Upper lobe of left lung (tissue), 6 donors: ENCODE measurements at regions not wholly inside any gene's neighbourhood (a gene's known extent, or its start where the extent isn't known, plus 50 kb on each side); places are given as distances from the start of the nearest gene placed in this dataset.

Source experiments
- ATAC-seq, 2 donors: fragments of 200-7000 bp; cut with Tn5 transposase; one replicate each; pipeline ENCODE4 v1.9.1; 2022; ENCODE audit warnings: mild to moderate bottlenecking in 2 of 2, moderate library complexity in 2 of 2; ENCODE audit not compliant: low FRiP score in 2 of 2
- DNase-seq, 2 donors: peaks; one replicate each; pipeline ENCODE4 v3.0.0-alpha.2; 2019 to 2020
- H3K27ac ChIP-seq, 4 donors: fragments of 200-600 bp; sonication (generic); one replicate each; pipeline ENCODE4 v1.5.1; 2016 to 2019
- H3K27me3 ChIP-seq, 4 donors: fragments of 200-600 bp; sonication (generic); one replicate each; pipeline ENCODE4 v1.5.1; 2017 to 2019
- H3K36me3 ChIP-seq, 4 donors: fragments of 200-600 bp; sonication (generic); one replicate each; pipeline ENCODE4 v1.5.1; 2016 to 2019
- H3K4me1 ChIP-seq, 4 donors: fragments of 200-600 bp; sonication (generic); one replicate each; pipeline ENCODE4 v1.5.1; 2018 to 2019
- H3K4me3 ChIP-seq, 4 donors: fragments of 200-600 bp; sonication (generic); one replicate each; pipeline ENCODE4 v1.5.1; 2017 to 2019; ENCODE audit warnings: mild to moderate bottlenecking in 2 of 4, moderate library complexity in 1 of 4
- H3K9me3 ChIP-seq, 4 donors: fragments of 200-600 bp; sonication (generic); one replicate each; pipeline ENCODE4 v1.5.1; 2018 to 2019
- CTCF ChIP-seq, 6 experiments: fragments of 450-650 bp in 4 of 6; fragments of 200-600 bp in 2 of 6; sonication (generic) in 2 of 6; IDR thresholded peaks; one replicate each; pipeline ENCODE4 v1.5.1; 2016 to 2019; ENCODE audit warnings: antibody characterized with exemption in 6 of 6
- EP300 ChIP-seq, 4 donors: sonication (generic); formaldehyde crosslinking; IDR thresholded peaks; one replicate each; pipeline ENCODE4 v1.5.1; 2017; ENCODE audit warnings: antibody characterized with exemption in 4 of 4, control low read depth in 2 of 4
- POLR2A ChIP-seq, 4 donors: fragments of 450-650 bp; IDR thresholded peaks; one replicate each; pipeline ENCODE4 v1.5.1; 2016 to 2017; ENCODE audit warnings: antibody characterized with exemption in 4 of 4, mild to moderate bottlenecking in 2 of 4
- POLR2AphosphoS5 ChIP-seq, 2 donors: sonication (generic); formaldehyde crosslinking; IDR thresholded peaks; one replicate each; pipeline ENCODE4 v1.5.1; 2017; ENCODE audit warnings: antibody characterized with exemption in 2 of 2
- WGBS, 2 donors: methylation state at CpG; one replicate each; pipeline ENCODE4 v1.1.5; 2017 to 2018; 5-methylcytosine and 5-hydroxymethylcytosine counted together
- donor health status: DM: no; HTN: no; CAD: no; lungs with moderate emphysema.
- donor health status: DM: no; HTN: yes; CAD: no; lungs with severe emphysema.

- 62 to 65% methylated on average over 5 of the region's 5 CpGs for WGBS, 2 donors
- TF ChIP-seq POLR2AphosphoS5 (IDR thresholded peaks at IDR 0.05): no peak
- TF ChIP-seq POLR2A (IDR thresholded peaks at IDR 0.05): no peak
- no peak for TF ChIP-seq EP300 (IDR thresholded peaks at IDR 0.05)
- TF ChIP-seq CTCF (IDR thresholded peaks at IDR 0.05): no peak
- ATAC-seq (no peak), DNase-seq (no peak)
- Histone ChIP-seq H3K4me3 (no peak overlapping the region), H3K27ac (no peak overlapping the region), H3K36me3 (no peaks in the 10 kb centered on the region), H3K27me3 (no peaks in the 10 kb centered on the region), H3K9me3 (no peaks in the 10 kb centered on the region), H3K4me1 (no peaks in the 10 kb centered on the region)
These were observed 627.5 kb upstream of the SOX11 start for GRCh38 chr2:5064687-5065086.

GRCh38 chr2:5067816-5068215 is 624.4 kb upstream of the SOX11 start:
- H3K36me3 ChIP-seq: no peaks in the 10 kb centered on the region
- no peak overlapping the region for H3K4me3 ChIP-seq
- no peaks in the 10 kb centered on the region for H3K4me1 ChIP-seq
- no peaks in the 10 kb centered on the region for H3K27me3 ChIP-seq
- TF ChIP-seq POLR2A (IDR thresholded peaks at IDR 0.05) (no peak), CTCF (IDR thresholded peaks at IDR 0.05) (no peak), POLR2AphosphoS5 (IDR thresholded peaks at IDR 0.05) (no peak), EP300 (IDR thresholded peaks at IDR 0.05) (no peak)
- DNase-seq (no peak), ATAC-seq (no peak)
- 80 to 91% methylated on average over 4 of the region's 4 CpGs for WGBS, 2 donors
- H3K27ac ChIP-seq: no peak overlapping the region
- no peaks in the 10 kb centered on the region for H3K9me3 ChIP-seq

GRCh38 chr2:5070257-5070656 is 621.9 kb upstream of the SOX11 start:
- no peaks in the 10 kb centered on the region for H3K27me3 ChIP-seq
- no peak for TF ChIP-seq EP300 (IDR thresholded peaks at IDR 0.05)
- TF ChIP-seq POLR2AphosphoS5 (IDR thresholded peaks at IDR 0.05): no peak
- H3K9me3 ChIP-seq: no peaks in the 10 kb centered on the region
- DNase-seq (no peak), ATAC-seq (no peak)
- no peaks in the 10 kb centered on the region for H3K36me3 ChIP-seq
- 51 to 55% methylated on average over 5 of the region's 5 CpGs for WGBS, 2 donors
- no peak overlapping the region for H3K27ac ChIP-seq
- no peak overlapping the region for H3K4me3 ChIP-seq
- no peaks in the 10 kb centered on the region for H3K4me1 ChIP-seq

GRCh38 chr2:5074733-5075132 is 617.5 kb upstream of the SOX11 start:
- no peak for DNase-seq
- no peaks in the 10 kb centered on the region for H3K27me3 ChIP-seq
- H3K9me3 ChIP-seq: no peaks in the 10 kb centered on the region
- ATAC-seq: no peak
- 62 to 72% methylated on average over 5 of the region's 5 CpGs for WGBS, 2 donors
- TF ChIP-seq POLR2AphosphoS5 (IDR thresholded peaks at IDR 0.05) (no peak), EP300 (IDR thresholded peaks at IDR 0.05) (no peak), CTCF (IDR thresholded peaks at IDR 0.05) (no peak), POLR2A (IDR thresholded peaks at IDR 0.05) (no peak)
- no peaks in the 10 kb centered on the region for H3K4me1 ChIP-seq
- H3K4me3 ChIP-seq: no peak overlapping the region
- H3K36me3 ChIP-seq: no peaks in the 10 kb centered on the region
- no peak overlapping the region for H3K27ac ChIP-seq

- H3K36me3 ChIP-seq: no peaks in the 10 kb centered on the region
- no peak for ATAC-seq
- no peaks in the 10 kb centered on the region for H3K4me1 ChIP-seq
- H3K27me3 ChIP-seq: no peaks in the 10 kb centered on the region
- DNase-seq: no peak
- 70% methylated on average over 3 of the region's 3 CpGs for WGBS, 2 donors
- no peak overlapping the region for H3K27ac ChIP-seq
- no peaks in the 10 kb centered on the region for H3K9me3 ChIP-seq
- no peak overlapping the region for H3K4me3 ChIP-seq
- TF ChIP-seq POLR2A (IDR thresholded peaks at IDR 0.05): no peak
- no peak for TF ChIP-seq POLR2AphosphoS5 (IDR thresholded peaks at IDR 0.05)
- TF ChIP-seq EP300 (IDR thresholded peaks at IDR 0.05): no peak
- no peak for TF ChIP-seq CTCF (IDR thresholded peaks at IDR 0.05)
These were observed 615.6 kb upstream of the SOX11 start for GRCh38 chr2:5076599-5076998.
